ENCODE measurements at regions not wholly inside any gene's neighbourhood (a gene's known extent, or its start where the extent isn't known, plus 50 kb on each side); places are given as distances from the start of the nearest gene placed in this dataset.

- no peak overlapping the region for H3K56ac ChIP-seq (replicated peaks; ENCODE audit: insufficient read length, low read depth, low read length)
These were observed 261.1 kb upstream of the TTC29 start for GRCh38 chr4:147206807-147207206.

More at GRCh38 chr4:147206807-147207206, 261.1 kb upstream of the TTC29 start:
- TF ChIP-seq KDM1A (IDR thresholded peaks at IDR 0.05; ENCODE audit: borderline replicate concordance, low read length) (no peak), SUZ12 (IDR thresholded peaks at IDR 0.05; ENCODE audit: low read length) (no peak), PHF8 (conservative IDR thresholded peaks at IDR 0.05; ENCODE audit: low read depth, low read length) (no peak), SP2 (IDR thresholded peaks at IDR 0.05; ENCODE audit: low read length) (no peak), HDAC2 (IDR thresholded peaks at IDR 0.05; ENCODE audit: borderline replicate concordance in 1 of 2, low read depth in 2 of 2, low read length in 2 of 2) (no peak), BACH1 (IDR thresholded peaks at IDR 0.05; ENCODE audit: low read length) (no peak), CREB1 (IDR thresholded peaks at IDR 0.05) (no peak), HDAC6 (IDR thresholded peaks at IDR 0.05; ENCODE audit: low read depth, low read length) (no peak), ZNF274 (IDR thresholded peaks at IDR 0.05; ENCODE audit: borderline replicate concordance, extremely low read depth, low read length) (no peak), E2F6 (IDR thresholded peaks at IDR 0.05) (no peak), SIN3A (conservative IDR thresholded peaks at IDR 0.05 in 1 of 2, IDR thresholded peaks at IDR 0.05 in 1 of 2; ENCODE audit: low read depth in 1 of 2, low read length in 2 of 2) (no peak)
- H3K27me3 ChIP-seq (replicated peaks in 1 of 4; ENCODE audit: control insufficient read depth in 3 of 4, extremely low read depth in 1 of 4, insufficient read depth in 3 of 4, low read length in 3 of 4), result no peaks in the 10 kb centered on the region
- no peak overlapping the region for H4K8ac ChIP-seq (ENCODE audit: extremely low read depth, insufficient read depth, low read length)
- H2AFZ ChIP-seq (ENCODE audit: low read length), result no peak overlapping the region
- no peak overlapping the region for H3K18ac ChIP-seq (ENCODE audit: extremely low read depth, low read length)
- no peak overlapping the region for H2BK120ac ChIP-seq (replicated peaks; ENCODE audit: low read depth, low read length)
- FAIRE-seq, result no peak
- DNase-seq (ENCODE audit: low read depth in 1 of 2, low spot score in 2 of 2), result no peak
- H4K5ac ChIP-seq (ENCODE audit: insufficient read length, low read depth, low read length), result no peak overlapping the region
- H3K23ac ChIP-seq (ENCODE audit: insufficient read length), result no peak overlapping the region
- H3K79me2 ChIP-seq (ENCODE audit: control insufficient read depth in 1 of 2, insufficient read depth in 2 of 2, low read length in 2 of 2), result no peaks in the 10 kb centered on the region
- no peak overlapping the region for H3K4me2 ChIP-seq (ENCODE audit: insufficient read depth in 1 of 2, low read depth in 2 of 2, low read length in 2 of 2)
- no peak overlapping the region for H2BK15ac ChIP-seq (ENCODE audit: low read length)
- H3K36me3 ChIP-seq (ENCODE audit: control insufficient read depth in 2 of 4, insufficient read depth in 4 of 4, low read length in 3 of 4), result no peaks in the 10 kb centered on the region
- no peaks in the 10 kb centered on the region for H3K23me2 ChIP-seq (ENCODE audit: low read depth, low read length)
- H3K79me1 ChIP-seq (ENCODE audit: low read depth, low read length), result no peaks in the 10 kb centered on the region
- no peak overlapping the region for H3K14ac ChIP-seq (ENCODE audit: insufficient read length)
- no peaks in the 10 kb centered on the region for H4K20me1 ChIP-seq (replicated peaks in 1 of 2; ENCODE audit: control insufficient read depth in 1 of 2, insufficient read depth in 2 of 2, low read length in 2 of 2)
- H4K91ac ChIP-seq (replicated peaks; ENCODE audit: insufficient read length, low read length), result no peak overlapping the region
- H3K9me3 ChIP-seq (ENCODE audit: insufficient read depth in 2 of 2, low read depth in 1 of 2, low read length in 1 of 2), result no peaks in the 10 kb centered on the region
- POLR2A ChIA-PET (ENCODE audit: partially characterized antibody), result no interaction called here
- H3K4me3 ChIP-seq (ENCODE audit: extremely low read depth in 1 of 4, insufficient read depth in 2 of 4, low read depth in 3 of 4, low read length in 4 of 4), result no peak overlapping the region
- H2BK12ac ChIP-seq (ENCODE audit: low read depth, low read length), result no peak overlapping the region
- H3K4me1 ChIP-seq (replicated peaks in 1 of 4; ENCODE audit: control insufficient read depth in 3 of 4, insufficient read depth in 4 of 4, low read length in 3 of 4), result no peaks in the 10 kb centered on the region
- no peak overlapping the region for H2BK5ac ChIP-seq (ENCODE audit: low read depth, low read length)
- H3K9ac ChIP-seq (replicated peaks in 1 of 4; ENCODE audit: extremely low read depth in 1 of 4, low read depth in 3 of 4, low read length in 3 of 4), result no peak overlapping the region
- no peak overlapping the region for H2AK5ac ChIP-seq (ENCODE audit: low read depth, low read length)
- H3K4ac ChIP-seq (replicated peaks; ENCODE audit: insufficient read length, low read depth, low read length), result no peak overlapping the region
- CTCF ChIA-PET (ENCODE audit: partially characterized antibody), result no interaction called here
- no peak overlapping the region for H3K27ac ChIP-seq (ENCODE audit: low read depth, low read length)
- no peak overlapping the region for H2BK20ac ChIP-seq (ENCODE audit: low read length)
